Midbrain (tissue), 1 donor: ENCODE measurements at regions not wholly inside any gene's neighbourhood (a gene's known extent, or its start where the extent isn't known, plus 50 kb on each side); places are given as distances from the start of the nearest gene placed in this dataset.

Experiments used
- DNase-seq: peaks from one replicate; lab custom pipeline; 2025; lab: John Stamatoyannopoulos, UW

DNA sequence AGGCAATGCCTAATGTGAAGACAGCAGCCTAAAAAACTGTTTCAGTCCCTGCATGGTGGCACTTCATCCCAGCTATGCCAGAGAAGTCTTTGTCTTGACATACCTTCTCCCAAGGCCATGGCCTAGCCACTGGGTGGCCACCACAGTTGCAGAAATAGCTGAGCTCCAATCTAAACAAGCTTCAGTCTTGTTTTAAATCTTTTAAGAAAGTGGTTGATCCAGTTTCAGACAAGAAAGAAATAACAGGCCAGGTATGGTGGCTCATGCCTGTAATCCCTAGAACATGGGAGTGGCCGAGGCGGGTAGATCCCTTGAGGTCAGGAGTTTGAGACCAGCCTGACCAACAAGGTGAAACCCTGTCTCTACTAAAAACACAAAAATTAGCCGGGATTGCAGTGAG is 600.0 kb upstream of the PLXNA2 start:
- no peak for DNase-seq

DNA sequence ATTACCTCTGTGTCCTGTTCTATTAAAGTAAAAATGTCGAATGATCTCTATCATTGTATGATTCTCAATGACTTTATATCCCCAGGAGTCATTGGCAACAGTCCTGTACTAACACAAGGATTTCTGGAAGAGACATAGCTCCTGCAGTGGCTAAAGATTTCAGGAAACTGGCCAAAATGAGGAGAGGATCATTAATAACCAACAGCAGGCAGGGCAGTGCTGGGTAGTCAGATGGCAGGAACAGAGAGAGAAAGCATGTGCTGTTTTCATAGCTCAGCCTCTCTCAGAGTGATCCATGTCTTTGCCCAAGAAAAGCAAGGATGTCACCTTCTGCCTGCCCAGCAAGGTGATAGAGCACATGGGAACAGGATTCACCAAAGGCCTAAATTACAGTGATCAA is 604.7 kb upstream of the PLXNA2 start:
- no peak for DNase-seq

DNA sequence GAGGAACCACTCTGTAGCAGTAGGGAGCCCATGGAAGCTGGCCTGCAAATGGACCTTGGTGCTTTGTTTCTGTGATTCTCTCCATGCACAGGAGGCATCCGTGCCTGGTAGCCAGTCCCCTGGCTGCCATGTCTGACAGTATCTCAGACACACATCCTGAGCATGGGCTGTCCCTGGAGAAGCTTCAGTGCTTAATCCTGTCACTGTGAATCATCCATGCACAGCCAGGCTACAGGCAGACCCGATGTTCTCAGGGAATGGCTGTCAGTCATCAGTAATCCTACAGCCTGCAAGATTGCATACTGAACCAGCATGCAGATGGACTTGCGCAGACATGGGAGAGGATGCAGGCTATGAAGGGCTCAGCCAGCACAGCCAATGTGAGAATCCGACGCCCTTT is 606.3 kb upstream of the PLXNA2 start:
- no peak for DNase-seq

DNA sequence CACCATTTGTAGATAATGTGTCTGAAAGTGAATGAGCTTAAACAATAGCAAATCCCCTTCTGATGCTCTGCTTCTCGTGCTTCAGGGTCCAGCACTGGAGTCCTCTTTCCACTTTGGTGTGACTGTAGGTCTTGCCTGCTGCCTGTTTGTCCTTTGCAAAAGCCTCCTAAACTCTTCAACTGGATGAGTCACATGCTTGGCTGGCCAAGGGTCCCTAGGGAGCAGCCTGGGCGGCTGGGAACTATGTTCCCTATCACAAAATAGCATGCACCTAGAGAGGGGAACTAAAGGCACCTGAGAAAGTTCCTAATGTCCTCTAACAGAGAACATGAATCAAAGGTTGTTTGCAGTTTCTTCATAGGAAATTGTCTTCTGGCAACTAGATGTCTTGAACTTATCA is 607.2 kb upstream of the PLXNA2 start:
- no peak for DNase-seq

DNA sequence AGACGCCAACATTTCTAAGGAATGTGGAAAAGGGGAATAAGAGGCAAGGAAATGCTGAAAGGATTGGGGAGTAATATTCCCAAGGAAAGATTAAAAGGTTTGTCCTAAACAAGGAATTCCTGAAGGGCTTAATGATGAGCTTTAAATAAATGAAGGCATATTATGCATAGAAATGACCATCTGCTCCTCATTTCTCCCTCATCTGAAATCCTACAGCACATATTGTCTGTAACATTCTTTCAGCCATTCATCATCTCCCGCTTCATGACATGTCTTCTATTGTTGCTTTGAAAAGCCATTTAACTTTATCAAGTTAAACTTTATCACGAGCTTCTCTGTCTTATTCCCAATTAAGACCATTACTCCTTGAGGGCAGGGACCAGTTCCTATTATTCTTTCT is 608.7 kb upstream of the PLXNA2 start:
- no peak for DNase-seq

DNA sequence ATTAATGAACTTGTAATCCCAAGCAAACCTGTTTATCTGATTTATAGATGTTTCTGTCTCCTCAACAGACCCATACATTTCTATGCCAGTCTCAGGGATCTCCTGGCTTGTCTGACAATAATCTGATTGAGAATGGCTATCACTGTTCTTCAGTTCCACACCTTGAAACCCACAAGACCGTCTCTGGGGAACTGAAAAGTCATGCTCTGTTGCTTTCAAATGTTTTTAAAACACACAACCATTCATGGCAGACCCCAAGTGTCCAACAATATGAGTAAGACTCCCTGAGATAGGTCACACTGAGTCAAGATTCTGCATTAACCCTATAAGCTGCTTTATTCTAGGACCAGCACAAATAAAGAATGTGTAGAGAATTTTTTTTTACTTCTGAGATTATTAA is 611.2 kb upstream of the PLXNA2 start:
- no peak for DNase-seq

DNA sequence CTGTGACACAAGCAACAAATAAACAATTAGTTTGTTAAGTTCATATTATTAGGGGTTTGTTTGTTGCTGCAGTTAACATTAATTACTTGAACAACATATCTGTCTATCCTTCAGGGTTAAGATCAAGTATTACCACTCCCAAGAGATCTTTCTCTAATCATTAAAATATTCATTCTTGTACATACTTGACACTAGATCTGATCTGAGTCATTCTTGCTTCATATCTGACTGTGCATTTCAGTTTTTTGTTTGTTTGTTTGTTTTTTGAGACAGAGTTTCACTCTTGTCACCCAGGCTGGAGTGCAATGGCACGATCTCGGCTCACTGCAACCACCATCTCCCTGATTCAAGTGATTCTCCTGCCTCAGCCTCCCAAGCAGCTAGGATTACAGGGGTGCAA is 613.3 kb upstream of the PLXNA2 start:
- DNase-seq: no peak

DNA sequence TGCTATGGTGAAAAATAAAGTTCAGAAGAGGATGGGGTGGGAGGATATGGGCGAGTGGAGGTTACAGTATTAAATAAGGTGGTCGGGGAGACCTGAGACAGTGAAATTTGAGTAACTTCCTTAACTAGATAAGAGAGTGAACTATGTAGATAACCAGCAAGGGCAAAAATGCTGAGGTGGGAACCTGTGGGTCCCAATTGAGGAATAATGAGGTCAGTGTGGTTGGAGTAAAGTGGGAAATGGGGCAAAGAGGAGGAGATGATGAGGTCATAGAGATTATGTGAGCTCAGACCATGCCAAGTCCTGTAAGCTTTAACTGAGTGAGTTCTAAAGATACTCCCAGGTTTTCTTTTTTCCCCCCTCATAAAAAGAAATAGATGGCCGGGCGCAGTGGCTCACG is 614.6 kb upstream of the PLXNA2 start:
- DNase-seq: no peak

DNA sequence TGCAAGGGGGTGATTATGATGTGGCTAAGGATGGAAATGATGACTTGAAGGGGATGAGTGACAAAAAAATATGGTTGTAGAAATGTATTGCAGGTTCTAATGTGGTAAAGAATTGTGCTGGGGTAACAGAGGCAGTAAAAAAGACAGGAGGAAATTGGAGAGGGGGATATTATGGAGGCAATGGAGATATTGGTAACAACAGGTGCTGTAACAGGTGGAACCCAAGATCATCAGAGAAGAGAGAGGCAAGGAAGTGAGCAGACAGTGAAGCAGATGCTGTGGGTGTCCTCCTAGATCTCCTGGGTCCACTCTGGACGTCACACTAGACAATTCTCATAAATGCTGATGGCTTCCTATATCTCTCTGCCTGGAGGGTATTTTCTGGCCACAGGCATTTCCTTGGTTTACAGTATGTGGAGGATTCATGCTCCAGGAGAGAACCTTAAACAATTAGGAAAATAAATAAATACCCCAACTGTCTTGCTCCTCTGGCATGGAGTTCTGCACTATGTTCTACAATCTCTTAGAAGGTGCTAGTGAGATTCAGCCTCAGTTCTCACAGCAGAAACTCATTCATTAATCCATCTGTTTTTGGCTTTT is 620.3 kb upstream of the PLXNA2 start:
- no peak for DNase-seq

DNA sequence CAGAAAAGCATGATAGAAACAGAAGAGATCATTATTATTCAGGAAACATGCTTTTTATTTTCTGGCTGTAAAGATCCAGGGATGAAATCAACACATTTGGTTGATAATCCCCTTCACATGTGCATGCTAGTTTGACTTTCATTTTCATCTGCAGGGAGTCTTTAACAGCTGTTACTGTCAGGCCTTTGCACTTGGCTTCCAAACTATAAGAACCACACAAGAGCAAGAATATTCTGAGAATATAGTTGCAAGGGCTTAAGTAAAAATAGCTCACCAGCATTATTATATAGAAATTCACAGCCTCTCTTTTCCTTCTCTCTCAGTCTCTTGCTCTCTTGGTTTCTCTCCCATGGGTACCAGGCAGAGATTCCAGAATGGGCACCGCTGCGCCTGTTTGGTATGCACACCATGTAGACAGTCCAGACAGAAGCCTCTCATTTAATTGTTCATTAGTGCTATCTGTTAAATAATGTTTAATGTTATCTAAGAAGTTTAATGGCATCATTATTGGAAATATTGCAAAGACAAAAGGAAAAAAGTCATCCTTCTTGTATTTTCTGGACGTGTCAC is 622.3 kb upstream of the PLXNA2 start:
- no peak for DNase-seq

DNA sequence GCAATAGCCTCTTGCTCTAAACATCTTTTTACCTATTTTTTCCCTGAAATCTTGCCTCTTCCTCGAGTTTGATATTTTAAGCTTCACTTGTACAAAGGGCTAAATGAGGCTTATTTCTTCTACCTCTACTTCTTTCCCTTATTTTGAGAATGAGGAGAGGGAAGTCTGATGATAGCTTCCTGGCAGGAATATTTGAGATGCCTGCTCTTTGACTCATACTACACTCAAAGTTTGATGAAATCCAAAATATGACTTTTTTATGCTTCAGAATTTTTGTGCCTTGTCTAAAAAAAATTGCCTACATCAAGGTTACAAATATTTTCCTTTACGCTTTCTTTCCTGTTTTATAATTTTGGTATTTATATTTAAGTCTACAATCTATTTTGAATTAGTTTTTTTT is 624.4 kb upstream of the PLXNA2 start:
- no peak for DNase-seq

DNA sequence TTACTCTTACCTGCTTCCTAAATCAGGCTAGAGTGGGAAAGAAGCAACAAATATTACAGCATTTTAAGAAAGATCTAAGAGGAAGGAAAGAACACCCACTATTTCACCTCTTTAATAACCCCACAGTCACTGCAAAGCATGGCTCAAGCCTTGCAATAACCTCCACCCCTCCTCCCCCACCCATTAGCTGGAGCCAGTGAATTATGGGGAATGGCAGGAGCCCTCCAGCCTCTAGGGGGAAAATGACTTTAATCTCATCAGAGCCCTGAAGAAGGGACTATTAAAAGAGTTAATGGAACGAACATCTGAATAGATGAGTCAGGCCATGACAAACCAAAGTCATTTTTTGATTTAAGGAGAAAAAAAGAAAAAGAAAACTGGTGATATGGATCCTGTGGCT is 630.7 kb upstream of the PLXNA2 start:
- DNase-seq: no peak

DNA sequence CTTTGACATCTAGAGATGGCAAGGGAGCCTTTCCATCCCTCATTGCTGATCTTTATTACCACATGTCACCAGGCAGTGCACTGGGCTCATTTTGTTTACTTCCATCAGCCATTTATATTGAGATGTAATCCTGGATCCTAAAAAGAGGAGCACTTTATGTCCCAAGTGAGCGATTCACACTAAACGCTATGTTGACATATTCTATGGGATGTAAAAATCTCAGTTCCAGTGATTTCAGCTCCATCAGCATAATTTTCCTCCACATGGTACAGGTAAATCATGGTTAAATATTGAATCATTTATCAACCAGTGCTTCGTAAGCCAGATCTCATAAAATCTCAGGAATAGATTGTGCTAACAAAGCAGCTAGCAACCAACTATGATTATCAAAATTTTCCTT is 634.8 kb upstream of the PLXNA2 start:
- no peak for DNase-seq

DNA sequence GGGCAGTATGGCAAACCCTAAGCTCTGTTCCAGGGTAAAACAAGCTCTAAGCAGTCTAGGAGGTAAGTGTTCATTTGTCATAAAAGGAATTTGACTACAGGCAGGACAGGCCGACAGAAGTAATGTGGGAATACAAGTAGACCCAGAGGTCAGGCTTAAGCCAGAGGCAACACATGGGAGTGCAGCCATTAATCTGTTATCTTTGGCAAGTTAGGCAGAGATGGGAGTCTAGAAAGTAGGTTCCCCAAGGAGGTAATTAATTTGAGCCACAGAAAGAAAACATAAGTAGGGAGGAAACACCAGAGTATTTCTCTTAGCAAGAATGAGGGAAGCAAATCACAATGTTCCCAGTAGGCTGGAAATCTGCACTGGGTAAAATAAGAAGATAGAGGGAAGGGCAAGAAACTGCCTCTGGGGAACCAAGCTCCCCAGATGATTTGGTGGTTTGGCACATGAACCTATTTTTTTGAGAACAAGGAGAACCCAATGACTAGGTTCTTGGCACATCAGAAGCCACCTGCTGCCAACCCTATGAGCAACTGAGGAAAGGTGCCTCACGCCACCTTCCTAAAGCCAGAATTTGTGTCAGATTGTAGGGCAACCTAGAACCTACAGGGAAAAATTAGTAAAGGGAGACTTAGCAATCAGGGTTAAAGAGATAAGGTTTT is 636.4 kb upstream of the PLXNA2 start:
- no peak for DNase-seq

DNA sequence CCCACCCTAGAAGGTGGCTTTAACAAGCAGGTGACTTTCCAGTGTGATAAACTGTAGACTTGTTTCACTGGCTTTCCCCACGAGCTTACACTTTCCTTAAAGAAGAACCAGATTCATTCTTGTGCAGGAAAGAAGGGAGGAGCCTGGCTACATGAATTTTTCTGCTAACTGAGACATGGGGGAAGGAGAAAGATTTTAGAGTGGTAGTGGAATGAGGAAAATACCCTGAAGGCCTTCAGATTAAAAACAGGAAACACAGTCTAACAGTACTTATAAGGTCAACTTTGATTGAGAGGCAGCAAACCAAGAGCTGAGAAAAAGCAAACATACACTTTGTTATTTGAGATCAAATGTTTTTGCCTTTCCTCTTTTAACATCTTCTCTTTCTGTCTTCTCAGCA is 640.9 kb upstream of the PLXNA2 start:
- no peak for DNase-seq

DNA sequence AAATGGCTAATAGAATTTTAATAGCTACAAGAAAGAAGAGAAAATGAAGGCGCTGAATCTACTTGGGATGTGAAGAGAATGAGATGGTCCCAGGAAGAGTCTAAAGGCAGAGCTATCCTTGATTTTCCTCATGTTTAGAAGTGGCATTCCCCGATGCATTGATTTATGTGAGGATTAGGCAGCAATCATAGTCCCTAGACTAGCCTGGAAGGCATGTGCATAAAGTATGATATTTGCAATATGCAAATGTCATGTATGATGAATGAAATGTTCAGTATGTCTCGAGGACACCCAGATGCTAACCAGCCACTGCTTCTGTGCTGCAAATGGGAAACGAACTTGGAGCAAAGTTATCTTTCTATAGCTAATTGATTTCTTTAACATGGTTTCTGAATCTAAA is 641.5 kb upstream of the PLXNA2 start:
- no peak for DNase-seq

DNA sequence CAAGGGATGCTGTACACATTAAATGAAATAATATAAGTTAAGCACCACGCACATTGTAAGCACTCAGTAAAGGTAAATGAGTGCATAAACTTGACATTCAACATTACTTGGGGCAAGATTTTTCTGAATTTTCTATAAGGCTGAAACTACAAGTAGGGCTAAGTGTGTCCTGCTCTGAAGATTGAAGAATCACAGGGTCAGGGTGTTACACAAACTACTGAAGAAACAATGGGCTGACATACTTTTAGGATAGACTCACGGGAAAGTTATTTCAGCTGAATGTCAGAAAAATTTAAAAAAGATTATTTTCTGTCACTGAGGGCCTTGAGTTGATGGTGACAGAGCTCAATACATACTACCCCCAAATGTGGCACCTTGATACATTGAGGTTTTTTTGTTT is 644.2 kb upstream of the PLXNA2 start:
- DNase-seq: no peak

DNA sequence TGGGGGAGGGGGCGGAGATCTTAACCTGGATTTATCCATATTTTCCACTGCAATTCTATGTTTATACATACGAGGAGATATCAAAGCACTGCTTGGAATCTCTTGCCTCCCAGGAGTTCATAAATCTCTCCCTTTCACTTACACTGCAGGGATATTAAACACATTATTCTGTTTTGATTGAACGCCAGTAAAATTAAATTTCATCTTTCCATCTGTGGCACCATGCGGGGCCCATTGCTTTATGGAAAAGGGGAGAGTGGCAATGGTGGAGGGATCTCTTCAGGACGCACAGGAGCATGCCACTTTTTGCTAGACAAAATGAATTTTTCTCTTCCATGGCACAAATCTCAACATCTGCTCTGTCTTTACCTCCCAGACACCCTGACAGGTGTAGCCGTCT is 648.0 kb upstream of the PLXNA2 start:
- no peak for DNase-seq

DNA sequence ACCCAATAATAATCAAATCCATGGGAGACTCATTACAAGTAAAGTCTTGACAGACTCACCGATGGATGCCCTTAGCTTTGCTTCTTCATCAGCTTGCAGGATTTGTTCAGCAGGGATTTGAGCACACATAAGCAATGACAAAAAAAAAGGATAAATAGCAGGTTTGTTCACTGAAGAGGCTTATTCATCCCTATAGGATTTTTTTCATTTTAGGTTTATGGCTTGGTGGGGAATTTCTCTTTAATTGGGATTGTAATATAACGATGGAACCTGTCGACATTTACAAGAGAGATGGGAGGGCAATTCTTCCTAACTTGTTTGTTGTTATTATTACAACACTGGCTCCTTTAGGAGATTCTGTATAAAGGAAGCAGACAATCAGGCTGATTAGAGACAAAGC is 649.1 kb upstream of the PLXNA2 start:
- DNase-seq: no peak

DNA sequence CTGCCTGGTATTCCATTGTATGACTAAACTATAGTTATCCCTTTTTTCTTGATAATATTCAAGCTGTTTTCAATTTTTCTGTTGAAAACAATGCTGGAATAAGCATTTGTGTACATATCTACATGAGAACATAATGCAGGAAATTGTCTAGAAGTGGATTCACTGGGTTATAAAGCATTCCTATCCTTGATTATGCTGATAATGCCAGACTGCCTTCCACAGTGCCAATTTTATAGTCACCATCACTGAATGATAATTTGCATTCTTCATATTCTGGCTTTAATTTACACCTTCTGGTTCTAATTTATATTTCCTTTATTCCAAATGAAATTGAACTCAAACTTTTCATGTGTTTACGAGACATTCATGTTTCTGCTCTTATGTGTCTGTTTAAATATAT is 651.0 kb upstream of the PLXNA2 start:
- DNase-seq: no peak

DNA sequence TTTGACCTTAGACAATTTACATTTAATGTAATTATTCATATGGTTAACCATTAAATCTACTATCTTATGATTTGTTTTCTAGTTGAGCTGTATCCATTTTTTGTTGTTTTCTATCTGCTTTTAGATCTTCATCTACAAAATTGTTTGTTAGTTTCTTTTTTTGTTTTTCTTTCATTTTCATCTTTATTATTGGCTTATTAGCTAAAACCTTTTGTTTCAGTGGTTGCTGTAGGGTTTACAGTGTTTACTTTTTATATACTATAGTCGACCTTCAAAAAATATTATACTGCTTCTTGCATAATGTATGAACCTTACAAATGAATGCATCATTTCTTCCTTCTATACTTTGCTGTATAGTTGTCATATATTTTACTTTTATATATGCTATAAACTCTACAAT is 651.6 kb upstream of the PLXNA2 start:
- DNase-seq: no peak

DNA sequence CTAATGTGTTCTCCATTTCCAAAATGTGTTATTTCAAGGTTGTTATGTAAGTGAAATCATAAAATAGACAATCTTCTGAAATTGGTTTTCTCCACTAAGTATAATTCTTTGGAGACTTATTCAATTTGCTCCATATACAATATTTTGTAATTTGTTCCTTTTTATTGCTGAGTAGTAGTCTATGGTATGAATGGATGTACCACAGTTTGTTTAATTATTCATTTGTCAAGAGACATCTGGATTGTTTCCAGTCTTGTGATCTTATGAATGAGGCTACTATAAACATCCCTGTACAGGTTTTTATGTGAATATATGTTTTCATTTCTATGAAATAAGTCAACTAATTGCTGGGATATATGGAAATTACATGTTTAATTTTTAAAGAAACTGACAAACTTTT is 652.6 kb upstream of the PLXNA2 start:
- no peak for DNase-seq

DNA sequence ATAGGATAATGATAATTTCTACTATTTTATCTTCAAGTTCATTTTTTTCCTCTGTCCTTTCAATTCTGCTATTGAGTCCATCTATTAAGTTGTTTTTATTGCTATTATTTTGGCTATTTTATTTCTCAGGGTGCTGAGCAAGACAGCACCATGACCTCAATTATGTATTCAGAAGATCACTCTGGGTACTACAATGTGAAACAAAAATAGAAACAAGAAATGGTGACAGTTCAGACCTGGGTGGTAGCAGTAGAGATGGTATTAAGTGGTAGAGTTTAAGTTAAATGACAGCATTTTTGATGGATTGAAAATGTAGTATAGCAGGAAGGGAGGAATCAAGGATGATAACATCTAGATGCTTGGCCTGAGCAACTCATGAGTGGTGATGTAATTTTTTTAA is 655.3 kb upstream of the PLXNA2 start:
- no peak for DNase-seq

DNA sequence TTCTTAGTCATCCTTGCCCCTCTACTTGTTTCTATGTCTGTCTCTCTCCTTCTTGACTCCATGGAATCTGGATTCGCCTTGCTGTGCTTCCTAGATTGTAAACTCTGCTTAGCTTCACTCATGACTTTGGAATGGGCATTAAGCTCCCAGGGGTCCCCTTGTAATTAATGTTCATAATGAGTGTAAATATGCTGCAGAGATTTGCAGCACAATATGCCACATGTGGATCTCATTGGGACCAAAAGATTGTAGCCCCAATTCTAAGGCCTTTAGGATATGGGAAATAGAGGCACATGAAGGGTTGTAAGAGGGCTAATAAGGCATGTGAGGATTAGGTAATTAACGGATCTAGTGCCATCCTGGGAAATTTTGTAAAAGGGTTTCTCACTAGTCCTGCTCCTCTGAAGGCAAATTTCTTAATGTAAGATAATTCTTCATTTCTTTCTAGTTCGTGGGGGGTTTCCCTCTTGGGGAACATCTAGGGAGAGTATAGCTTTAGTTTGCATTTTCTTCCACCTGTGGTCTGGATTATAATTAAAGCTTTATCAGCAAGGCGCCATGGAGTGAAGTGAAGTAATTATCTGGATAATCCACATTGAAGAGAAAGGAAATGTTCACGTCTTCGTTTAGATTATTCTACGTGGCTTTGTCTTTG is 659.2 kb upstream of the PLXNA2 start:
- DNase-seq: no peak
